GM21619 (cell line): ENCODE measurements at regions not wholly inside any gene's neighbourhood (a gene's known extent, or its start where the extent isn't known, plus 50 kb on each side); places are given as distances from the start of the nearest gene placed in this dataset.
"Not testable (repeated sequence)": the region's sequence is repeated elsewhere in the genome, so short reads cannot be mapped to it uniquely, and the experiment has no call there.

Experiments used
- ATAC-seq: cut with Tn5 transposase; IDR thresholded peaks from one replicate; pipeline ENCODE4 v1.9.1; 2021; ENCODE audit not compliant: unreplicated experiment

DNA sequence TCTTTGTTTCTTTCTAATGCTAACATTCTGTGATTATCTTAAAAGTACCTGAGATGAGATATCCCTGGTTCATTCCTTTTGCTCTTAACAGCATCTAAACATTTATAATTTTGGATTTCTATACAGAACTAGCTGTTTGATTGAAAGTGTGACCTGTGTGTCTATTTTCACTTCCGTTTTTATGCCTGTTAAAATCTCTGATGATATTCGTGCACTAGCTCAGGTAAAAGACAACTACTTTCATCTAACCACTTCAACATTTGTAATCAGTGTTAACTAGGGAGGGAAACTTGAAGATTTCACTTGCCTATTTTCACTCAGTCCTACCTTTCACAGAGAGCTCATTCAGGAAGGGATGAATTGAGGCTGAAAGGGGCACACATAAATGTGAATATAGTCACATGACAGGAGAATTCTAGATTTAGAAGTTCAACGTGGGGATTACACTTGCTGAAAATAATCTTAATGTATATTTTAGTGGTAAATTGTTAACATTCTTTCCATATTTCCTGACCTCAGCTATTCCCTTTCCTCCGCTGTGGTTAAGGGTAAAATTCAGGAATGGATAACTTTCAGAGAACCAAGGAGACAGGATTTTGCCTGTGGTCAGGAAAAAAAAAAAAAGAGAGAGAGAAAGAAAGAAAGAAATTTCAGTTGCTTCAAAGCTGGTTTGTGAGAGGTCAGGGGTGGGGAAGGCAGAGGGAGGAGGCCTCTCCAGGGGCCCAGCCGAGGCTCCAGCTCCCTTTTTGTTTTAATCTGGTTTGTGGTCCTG is 159.8 kb upstream of the TSC22D2 start:
- no peak for ATAC-seq

DNA sequence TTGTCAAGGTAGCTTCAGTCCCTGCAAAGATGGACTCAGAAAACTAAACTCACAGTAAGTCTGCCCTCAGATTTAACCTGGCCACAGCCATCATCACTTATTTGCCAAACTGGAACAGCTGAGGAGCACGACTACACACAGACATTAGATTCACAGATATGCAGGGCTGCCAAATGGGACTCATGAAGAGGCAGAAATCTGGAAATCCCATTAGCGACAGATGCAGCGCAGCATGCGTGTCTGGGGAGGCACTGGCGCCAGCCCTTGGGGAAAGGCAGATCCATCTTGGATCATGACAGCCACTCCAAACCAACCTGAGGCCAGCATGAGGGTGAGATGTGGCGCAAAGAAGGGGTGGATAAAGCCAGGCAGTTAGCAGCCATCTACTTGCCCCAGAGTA is 160.7 kb upstream of the TSC22D2 start:
- no peak for ATAC-seq

DNA sequence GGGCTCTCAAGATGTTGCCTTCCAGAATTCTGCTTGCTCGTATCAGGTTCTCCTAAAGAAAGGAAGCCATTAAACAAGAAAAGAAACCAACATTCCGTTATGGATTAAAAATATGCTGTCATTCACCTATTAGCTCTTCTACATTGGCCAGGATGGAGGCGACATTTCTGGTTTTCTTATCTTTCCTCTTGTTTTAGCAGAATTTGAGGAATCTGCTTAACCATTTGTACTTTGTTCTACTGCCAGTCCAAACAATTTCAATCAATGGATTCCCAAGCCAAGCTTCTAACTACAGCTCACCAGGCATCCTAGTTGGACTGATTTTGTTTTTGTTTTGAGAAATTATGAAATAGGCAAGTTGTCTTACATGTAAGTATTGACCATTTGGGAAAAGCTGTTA is 164.6 kb upstream of the TSC22D2 start:
- no peak for ATAC-seq

DNA sequence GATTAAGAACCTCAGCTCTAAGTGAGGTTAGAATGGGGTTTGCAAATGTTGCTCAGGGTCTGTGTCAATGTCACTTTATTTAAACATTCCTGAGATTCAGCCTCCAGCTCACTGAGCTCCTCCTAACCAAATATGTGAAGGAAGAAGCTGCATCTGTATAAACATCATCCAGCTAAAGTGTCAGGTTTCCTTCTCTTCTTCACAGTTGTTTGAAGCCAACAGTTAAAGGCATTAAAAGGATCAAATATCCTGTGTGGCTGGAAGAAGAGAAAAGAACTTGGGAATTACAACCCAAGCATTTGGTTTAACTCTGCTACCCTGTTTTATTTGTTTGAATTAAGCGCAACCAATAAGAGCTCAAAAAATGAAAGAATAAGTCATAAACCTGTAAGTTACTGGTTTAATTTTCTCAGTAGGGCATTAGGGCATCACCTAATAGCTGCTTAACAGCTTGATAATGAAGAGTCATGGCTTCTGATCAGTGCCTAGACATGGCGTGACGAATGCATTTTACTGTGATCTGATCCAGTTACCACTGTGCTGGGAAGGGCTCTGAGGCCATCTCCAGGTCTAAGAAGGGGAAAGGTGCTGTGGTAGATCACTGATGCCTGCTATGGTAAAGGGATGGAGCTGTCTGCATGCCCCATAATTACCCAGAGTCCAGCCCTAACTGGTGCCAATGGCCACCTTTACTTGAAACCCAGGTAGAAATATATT is 165.7 kb upstream of the TSC22D2 start:
- ATAC-seq: no peak

DNA sequence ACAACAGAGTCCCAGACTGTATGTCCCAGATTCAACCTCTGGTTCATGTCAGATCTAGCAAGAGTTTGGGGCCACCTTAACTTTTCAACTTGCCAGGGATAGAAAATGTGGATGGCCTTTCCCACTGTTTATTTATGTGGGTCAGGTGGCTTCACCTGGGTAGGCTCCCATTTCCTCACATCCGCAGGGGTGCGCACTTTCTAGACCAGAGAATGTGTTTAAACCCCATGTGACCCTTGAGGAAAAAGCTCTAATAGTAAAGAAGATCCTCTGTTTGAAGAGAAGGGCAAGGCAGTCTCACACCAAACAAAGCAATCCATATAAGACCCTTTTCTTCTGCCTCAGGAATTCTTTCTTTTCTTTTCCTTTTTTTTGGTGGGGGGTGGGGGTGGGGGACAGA is 167.2 kb upstream of the TSC22D2 start:
- ATAC-seq: no peak

DNA sequence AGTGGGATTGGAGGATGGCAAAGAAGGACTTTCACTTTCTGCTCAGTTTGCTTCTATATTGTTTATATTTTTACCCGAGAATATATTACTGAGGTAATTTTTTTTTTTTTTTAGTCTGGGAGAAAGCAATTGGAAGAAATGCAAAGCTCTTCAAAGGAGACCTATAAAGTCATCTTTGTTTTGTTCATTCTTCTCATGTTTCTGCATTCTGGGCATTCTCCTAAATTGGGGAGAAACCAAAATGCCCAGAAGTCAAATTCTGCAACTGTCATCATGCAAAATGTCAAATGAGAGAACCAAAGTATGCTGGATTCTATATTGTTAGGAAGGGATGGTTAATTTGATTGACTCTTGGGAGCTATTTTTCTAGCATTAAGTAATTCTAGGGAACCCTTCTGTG is 168.3 kb upstream of the TSC22D2 start:
- ATAC-seq: no peak

DNA sequence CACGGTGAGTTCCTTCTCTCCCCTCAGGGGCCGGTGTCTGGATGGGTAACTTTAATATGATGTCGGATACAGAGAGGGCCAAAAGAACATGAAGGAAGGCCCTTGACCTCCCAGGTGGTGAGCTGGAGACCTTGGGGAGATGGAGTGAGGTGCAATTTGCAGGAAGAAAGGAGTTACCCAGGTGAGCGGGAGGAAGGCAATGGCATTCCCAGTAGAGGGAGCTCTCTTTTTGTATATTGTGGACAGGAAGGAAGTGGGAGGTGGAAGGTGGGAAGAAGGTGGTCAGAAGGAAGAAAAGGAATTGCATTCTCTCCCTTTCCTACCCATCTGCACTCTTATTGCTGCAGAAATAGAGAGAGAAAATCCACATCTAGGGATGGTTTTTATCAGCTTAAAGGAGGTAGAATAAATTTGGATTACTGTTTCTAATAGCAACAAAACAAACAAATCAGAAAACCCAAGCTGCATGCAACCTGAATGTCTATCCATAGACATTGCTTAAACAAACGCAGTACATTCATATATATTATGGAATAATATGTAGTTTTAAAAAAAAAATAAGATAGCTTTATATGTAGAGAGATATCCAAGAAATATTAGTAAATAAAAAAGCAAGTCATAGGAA is 169.0 kb upstream of the TSC22D2 start:
- ATAC-seq: no peak

DNA sequence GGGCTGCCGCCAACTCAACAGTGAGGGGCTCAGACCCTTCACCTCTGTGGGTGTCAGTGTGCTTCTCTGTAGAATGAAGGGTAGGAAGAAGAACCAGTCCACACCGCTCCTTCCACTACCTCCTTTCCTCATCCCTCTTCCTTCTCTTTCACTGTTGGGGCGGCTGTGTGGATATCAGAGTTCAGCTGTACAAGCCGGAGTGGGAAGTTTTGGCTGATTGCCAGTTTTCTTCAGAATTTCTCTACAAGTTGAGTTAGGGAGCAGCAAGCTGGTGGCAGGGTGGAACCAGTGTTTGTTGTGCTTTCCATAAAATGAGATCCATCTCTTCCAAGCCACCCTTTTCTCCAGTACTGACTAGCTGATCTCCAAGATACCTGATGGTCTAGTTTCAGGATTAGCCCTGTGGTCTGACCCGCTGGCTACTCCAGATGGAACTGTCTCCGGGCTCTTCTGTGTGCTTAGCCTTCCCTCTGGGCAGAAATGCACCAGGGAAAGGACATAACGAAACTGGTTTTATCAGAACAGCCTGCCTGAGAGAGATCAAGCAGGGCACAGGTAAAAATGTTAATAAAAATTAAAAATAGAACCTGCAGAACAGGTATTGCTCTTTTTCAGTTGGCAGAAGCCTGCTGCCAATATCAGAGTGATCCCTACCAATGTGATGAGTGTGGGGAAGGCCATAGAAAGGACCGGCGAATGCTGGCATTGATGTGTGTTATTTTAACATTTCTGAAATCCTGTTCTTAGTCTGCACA is 169.9 kb upstream of the TSC22D2 start:
- ATAC-seq: no peak

DNA sequence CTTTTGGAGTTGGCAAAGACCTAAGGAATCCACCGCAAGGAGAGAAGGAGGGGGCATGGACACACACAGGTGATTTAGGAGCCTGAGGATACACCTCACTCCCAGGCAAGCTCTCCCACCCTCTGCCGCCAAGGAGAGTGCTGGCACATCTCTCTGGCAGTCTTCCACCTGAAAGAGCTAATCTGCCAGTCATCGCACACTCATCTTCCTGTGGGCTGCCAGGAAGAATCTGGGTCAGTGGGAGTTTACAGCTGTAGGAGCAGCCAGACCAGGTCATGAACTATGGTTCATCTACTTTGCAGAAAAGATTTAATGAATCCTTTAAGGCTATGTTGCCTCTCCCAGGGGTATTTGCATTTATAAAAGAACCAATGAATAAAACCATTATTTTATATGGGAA is 170.6 kb upstream of the TSC22D2 start:
- ATAC-seq: no peak

DNA sequence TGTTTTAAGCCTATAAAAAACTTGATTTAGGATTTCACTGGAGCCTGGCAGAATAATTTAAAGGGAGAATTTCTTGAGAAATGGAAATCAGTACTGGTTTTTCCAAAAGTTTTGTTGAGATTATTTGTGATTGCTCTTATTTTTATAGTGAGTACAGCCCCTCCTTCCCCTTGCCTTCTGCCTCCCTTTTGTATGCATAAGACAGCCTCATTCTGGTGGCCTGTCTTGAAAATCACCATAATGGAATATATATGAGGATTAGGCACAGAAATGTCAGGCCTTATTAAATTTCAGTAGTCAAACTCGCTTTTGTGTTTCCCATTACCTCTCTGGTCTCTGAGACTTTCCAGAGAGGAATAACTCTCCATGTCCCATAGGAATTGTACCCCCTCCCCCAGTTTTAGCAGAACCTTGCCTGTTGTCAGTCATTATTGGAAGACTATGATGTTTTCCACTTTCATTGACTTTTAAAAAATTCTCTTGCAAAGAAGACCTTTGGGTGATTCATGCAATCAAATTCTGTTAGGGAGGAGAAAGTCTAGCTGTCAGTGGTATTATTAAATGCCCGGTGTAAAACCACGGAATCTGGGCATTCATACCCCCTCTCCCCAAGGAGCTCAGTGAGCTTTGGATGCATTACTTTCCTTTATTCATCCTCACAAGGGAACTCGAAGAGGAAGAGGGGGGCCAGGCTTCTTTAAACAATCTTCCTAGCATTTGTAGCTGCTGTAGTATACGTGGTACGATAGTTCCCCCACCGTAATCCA is 171.6 kb upstream of the TSC22D2 start:
- ATAC-seq: no peak

DNA sequence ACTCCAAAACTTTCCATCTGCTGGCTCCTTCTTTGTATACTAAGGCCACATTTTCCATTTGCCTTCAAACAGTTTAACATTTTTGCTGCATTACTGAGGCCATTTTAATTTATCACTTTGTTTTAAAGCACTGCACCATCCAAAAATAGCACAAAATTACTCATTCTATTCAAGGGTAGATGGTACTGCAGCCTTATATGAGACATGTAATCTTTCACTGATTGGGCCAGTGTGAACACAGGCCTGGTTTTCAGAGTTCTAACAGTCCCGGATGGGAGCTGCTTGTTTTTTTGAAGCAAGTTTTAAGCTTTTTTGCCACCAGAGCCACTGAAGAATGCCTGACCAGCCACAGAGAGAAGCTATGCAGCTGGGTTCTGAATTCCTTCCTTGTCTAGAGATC is 172.3 kb upstream of the TSC22D2 start:
- ATAC-seq: no peak

DNA sequence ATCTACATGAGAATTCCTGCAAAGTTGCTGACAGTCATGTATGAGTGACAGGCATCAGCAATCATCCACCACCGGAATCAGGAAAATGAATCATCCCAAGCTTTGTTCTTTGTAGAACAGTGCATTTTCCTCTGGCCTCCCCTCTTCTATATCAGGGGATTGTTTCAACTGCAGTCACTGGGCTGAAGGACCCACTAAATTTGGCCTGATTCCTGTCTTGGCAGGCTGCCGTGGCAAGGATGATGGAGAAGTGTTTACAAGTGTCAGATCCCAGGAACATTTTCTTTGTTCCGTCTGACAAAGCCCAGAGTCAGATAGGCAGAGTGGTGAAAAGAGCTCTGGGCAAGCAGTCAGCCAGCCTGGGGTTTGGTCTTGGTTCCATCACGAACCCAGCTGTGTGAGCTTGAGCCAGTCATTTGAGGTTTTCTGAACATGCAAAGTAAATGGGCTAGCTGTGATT is 175.1 kb upstream of the TSC22D2 start:
- ATAC-seq: no peak

DNA sequence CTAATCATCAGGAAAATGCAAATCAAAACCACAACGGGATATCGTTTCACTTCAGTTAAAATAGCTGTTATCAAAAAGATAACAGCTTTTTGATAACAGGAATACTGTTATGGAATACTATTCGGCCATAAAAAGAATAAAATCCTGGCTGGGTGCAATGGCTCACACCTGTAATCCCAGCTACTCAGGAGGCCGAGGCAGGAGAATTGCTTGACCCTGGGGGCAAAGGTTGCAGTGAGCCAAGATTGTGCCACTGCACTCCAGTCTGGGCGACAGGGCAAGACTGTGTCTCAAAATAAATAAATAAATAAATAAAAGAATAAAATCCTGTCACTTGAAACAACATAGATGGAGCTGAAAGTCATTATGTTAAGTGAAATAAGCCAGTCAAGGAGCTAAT is 178.1 kb upstream of the TSC22D2 start:
- no peak for ATAC-seq

DNA sequence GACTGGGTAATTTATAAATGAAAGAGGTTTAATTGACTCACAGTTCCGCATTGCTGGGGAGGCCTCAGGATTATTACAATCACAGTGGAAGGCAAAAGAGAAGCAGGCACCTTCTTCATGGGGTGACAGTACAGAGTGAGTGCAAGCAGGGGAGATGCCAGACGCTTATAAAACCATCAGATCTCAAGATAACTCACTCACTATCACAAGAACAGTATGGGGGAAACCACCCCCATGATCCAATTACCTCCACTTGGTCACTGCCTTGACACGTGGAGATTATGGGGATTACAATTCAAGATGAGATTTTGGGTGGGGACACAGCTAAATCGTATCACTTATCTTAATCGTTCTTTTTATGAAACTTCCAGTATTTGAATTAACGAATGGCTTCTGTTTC is 179.5 kb upstream of the TSC22D2 start:
- ATAC-seq: not testable (repeated sequence)

DNA sequence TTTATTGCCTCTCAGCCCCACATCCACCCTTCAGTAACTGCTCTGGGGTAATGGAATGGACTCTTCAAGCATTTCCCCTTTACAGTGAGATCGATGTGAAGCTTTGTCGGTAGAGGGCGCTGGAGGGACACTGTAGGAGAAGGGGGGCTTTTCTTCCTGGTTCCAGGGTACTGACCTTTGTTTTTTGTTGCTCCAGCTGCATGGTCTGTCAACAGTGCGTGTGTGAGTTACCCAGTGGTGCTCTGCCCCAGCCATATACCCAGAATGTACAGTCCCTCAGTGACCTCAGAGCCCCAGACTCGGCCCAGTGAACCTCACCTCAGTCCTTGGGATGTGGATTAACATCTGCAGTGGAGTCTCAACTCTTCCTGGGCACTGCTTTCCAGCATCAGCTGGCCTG is 180.3 kb upstream of the TSC22D2 start:
- no peak for ATAC-seq

DNA sequence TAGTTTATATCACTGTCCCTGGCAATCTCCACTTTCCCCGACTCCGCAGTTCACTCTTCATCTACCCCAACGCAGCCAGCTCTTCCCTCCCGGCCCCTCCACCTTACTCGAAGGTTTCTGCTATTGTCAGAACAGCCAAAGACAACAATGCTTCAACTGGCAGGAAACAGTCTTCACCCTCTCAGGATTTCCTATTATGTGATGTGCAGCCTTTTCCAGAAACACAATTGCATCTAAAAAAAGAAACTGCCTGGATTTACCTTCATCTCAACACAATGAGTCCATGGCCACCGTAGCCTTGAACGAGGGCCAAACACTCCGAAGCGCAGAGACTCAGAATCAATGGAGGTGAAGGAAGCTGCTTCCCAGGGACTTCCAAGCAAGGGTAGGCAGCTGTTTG is 182.1 kb upstream of the TSC22D2 start:
- ATAC-seq: no peak

DNA sequence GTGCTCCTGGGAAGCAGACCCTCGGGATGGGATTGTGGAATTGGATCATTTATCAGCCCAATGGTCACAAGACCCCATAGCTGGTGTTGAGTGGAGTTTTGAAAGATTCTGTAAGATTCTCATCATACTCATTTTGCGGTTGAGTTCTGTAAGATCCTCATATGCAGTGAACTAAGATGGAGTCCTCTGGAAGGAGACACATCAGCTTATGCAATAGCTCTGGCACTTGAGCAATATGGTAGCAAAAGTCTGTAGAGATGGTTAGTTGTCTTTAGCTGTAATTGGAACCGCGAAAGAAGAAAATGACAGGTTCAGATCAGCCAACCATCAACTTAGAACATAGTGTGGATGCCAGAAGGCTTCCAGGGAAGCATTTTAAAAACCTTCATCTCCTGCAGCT is 184.5 kb upstream of the TSC22D2 start:
- ATAC-seq: no peak

DNA sequence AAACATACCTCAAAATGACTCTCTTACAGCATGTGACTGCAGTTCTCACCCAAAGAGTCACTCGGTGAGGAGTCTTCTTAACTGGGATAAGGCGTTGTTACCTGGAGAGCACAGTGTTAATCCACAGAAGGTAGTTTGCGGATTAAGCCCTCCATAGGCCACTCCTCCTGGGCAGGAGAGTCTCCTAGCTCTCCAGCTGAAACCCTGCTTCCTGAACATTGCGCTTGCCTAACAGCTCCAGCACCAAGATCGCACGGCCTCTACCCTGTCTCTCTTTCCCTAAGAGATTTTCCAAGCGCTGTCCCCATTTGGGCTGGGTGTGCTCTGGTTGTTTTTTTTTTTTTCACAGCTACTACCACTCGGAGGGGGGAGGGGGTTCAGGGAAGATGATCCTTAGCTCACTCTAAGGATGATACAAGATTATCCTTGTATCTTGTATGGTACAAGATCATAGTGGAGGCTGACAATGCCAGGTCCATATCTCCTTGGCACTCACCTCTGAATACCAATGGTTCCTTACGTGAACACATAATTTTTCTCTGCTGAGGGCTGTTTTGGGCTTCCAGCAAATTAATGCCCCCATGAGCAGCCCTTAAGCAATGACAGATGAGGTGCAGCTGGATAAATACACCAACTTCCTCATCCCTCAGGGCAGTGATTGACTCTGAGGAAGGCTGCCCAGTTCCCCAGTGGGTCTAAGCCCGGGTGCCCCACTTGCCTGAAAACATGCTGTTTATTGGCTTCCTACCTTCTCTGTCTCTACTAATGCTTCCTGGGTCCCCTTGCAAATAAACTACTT is 185.2 kb upstream of the TSC22D2 start:
- ATAC-seq: no peak

DNA sequence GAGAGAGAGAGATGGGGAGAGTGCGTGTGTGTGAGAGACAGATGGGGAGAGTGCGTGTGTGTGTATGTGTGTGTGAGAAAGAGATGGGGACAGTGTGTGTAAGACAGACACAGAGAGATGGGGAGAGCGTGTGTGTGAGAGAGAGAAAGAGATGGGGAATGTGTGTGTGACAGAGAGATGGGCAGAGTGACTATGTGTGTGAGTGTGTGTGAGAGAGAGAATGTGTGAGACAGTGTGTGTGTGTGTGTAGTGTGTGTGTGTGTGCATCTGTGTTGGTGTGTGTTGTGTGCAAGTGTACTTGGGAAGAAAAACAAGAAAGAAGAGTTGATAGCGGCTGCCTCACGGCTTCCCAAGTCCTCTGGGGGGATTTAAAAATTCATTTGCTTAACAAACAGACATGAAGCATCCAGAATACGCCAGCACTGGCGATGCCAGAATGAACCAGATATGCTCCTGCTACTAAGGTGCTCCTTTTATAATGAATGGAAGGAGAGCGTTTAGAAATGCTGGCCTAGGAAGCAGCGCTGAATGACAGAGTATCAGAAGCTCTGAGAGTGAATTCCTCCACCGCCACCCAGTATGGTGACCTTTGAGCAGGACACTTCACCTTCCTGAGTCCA is 186.1 kb upstream of the TSC22D2 start:
- ATAC-seq: no peak
